ENCODE measurements at regions not wholly inside any gene's neighbourhood (a gene's known extent, or its start where the extent isn't known, plus 50 kb on each side); places are given as distances from the start of the nearest gene placed in this dataset.

DNA sequence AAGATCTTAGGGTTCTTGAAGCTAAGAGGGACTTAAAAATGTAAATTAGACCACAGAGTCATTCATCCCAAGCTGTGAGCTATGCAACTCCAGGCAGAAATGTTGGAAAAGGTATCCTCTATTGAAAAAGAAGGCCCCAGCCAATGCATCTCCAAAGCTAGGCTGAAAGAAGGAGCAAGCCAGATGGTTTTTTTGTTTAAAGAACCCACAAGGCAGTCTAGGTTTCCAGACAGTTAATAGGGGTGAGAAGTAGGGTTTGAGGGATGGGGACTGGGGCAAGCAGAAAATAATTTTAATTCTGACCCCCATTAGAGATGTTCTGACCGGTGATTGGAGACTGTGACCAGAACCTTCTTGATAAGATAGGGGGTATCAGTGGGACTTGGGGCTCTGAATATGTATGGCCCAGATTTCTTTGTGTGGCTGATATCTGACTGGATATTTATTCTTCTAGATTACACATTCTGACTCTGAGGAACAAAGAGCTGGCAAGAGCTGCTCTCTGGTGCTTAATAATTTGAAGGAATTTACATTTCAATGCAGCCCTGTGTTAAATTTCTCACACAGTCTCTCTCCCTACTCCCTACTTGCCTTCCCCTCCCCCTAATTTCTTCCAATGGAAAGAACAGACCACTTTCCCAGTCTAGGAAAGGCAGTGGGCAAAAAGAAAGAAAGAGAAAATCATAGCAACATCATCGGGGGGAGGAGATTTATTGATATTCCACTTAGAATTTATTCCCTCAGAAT lies 104.9 kb downstream of the NUF2 start:
- FAIRE-seq = no peak
- no peak for DNase-seq (ENCODE audit: insufficient read length, low spot score)
- TF ChIP-seq, protein P1, sequence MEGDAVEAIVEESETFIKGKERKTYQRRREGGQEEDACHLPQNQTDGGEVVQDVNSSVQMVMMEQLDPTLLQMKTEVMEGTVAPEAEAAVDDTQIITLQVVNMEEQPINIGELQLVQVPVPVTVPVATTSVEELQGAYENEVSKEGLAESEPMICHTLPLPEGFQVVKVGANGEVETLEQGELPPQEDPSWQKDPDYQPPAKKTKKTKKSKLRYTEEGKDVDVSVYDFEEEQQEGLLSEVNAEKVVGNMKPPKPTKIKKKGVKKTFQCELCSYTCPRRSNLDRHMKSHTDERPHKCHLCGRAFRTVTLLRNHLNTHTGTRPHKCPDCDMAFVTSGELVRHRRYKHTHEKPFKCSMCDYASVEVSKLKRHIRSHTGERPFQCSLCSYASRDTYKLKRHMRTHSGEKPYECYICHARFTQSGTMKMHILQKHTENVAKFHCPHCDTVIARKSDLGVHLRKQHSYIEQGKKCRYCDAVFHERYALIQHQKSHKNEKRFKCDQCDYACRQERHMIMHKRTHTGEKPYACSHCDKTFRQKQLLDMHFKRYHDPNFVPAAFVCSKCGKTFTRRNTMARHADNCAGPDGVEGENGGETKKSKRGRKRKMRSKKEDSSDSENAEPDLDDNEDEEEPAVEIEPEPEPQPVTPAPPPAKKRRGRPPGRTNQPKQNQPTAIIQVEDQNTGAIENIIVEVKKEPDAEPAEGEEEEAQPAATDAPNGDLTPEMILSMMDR (IDR thresholded peaks at IDR 0.05; ENCODE audit: insufficient read depth, missing control alignments) = no peak

DNA sequence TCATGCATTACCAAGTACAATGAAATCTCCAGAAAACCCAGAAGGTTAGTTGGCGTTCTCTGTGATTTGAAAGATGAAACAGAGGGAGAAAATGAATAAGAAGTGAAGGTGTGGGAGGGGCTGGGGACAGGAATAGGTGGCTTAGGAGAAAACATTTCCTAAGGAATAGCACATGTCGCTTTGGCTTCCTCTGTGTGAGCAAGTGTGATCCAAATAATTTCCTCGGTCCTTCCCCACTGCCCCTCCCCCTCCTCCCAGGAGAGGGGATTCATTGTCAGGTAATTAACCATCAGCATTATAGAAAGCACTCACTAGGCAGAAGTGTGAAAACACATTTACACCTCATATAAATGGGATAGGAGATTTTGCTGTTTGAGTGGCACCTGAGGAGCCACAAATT lies 105.5 kb downstream of the NUF2 start:
- FAIRE-seq (no peak), DNase-seq (ENCODE audit: insufficient read length, low spot score) (no peak)
- TF ChIP-seq, protein P1 (IDR thresholded peaks at IDR 0.05; ENCODE audit: insufficient read depth, missing control alignments) = no peak

DNA sequence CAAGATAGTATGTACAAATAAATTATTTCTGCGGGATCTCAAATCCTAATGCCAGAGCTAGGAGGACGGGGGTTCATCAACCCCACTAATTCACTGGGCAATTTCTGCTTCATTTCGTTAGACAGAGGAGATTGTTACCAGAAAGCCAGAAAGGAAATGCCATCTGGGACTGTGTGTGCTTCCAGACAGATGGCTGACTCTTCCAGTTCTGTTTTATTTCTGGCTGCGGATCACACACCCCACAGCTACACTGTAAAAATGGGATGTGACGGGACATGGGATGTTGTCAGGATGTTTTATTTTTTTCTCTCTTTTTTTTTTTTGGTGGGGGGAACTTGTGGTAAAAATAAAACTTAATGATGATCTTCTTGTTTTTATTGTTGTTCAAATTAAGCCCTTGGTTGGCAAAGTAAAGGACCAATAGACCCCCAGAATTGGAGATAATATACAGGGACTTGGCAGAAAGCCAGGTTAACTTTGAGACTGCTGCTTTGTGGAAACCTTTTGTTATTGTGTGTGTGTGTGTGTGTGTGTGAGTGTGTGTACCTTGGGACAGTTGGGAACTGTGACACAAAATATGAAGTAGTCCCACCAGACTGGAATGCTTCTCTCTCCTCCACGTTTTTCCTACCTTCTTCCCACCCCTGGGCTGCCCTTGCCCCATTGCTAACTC lies 114.5 kb downstream of the NUF2 start:
- DNase-seq (ENCODE audit: insufficient read length, low spot score) = no peak
- TF ChIP-seq, protein P1 (IDR thresholded peaks at IDR 0.05; ENCODE audit: insufficient read depth, missing control alignments) = no peak
- no peak for FAIRE-seq

DNA sequence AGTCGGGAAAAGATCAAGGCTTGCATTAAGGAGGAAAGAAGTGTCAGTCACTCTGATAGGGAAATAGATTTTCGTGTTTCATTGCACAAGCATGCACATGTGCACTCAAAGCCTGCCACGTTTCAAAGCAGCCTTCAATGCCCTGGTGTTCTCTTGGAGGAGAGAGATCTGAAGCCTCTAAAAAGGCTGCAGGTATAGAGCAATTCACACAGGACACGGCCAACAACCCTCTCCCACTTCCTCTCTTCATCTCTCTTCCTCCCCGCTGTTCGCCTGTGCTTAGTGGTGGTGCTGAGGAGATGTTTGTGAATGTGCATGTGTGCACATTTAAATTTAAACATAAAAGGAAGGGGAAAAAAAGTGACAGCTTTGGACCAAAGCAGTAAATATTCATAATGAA lies 117.7 kb downstream of the NUF2 start:
- FAIRE-seq = no peak
- DNase-seq (ENCODE audit: insufficient read length, low spot score) = no peak
- TF ChIP-seq, protein P1 (IDR thresholded peaks at IDR 0.05; ENCODE audit: insufficient read depth, missing control alignments) = no peak

DNA sequence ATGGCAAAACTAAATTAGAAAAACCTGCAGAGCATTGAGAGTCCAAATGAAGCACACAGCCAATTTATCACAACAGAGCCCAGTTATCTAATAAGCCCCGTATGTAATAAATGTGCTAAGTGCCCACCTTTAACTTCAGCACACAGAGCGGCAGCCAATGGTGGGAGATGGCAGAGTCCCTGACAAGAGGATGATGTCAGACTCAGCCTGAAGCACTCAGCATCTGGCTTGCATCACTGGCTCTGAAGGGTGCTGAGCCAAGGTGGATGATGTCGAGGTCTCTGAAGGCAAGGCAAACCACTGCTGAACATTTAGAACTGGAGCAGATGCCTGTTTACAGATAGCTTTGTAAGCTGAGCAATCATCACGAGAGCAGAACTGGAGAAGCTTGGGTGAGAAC lies 118.3 kb downstream of the NUF2 start:
- DNase-seq (ENCODE audit: insufficient read length, low spot score) (no peak), FAIRE-seq (no peak)
- TF ChIP-seq, protein P1 (IDR thresholded peaks at IDR 0.05; ENCODE audit: insufficient read depth, missing control alignments) = no peak

DNA sequence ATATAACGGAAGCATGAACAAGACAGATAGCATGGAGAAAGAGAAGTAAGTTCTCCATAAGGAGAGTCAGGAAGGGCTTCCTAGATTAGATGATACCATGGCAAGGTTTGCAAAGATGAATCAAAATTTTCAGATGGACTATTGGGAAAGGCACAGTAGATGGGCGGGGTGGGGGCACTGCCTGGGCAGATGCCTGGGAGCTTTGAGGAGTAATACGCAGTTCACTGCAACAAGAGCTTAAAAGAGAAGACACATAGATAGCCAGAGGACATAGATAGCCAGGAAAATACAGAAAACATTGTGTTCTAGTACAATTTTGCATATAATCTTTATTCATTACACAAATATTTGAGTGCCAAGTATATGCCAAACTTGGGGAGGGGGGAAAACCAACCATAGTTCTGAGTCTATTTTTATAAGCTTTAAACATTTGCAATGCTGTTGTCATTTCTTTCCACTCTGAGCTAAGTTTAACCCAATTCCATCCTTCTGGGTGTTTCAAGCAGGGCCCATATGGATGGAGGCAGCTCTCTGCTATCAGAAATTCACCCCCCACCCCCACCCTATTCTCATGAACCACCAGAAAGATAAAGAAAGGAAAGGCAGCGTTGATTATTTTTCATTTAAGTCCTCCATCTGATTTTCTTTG lies 120.6 kb downstream of the NUF2 start:
- DNase-seq (ENCODE audit: insufficient read length, low spot score) (no peak), FAIRE-seq (peak; percentile 16)
- TF ChIP-seq, protein P1 (IDR thresholded peaks at IDR 0.05; ENCODE audit: insufficient read depth, missing control alignments) = no peak

Measured in D721Med (cell line).